ENCODE measurements at regions not wholly inside any gene's neighbourhood (a gene's known extent, or its start where the extent isn't known, plus 50 kb on each side); places are given as distances from the start of the nearest gene placed in this dataset.

GRCh38 chr1:194829492-194829891 is 1643.1 kb upstream of the B3GALT2 start:
- H3K36me3 ChIP-seq (ENCODE audit: control insufficient read depth, insufficient read depth, low read length) = no peaks in the 10 kb centered on the region
- H3K4me1 ChIP-seq (ENCODE audit: control insufficient read depth, insufficient read depth, low read length, poor library complexity, severe bottlenecking) = no peaks in the 10 kb centered on the region
- H3K4me3 ChIP-seq (ENCODE audit: extremely low read depth, insufficient read depth, low read length, poor library complexity, severe bottlenecking) = no peak overlapping the region
- no peak overlapping the region for H3K27ac ChIP-seq (ENCODE audit: low read depth, low read length, severe bottlenecking)
- H3K9me3 ChIP-seq (ENCODE audit: control insufficient read depth, low read length) = no peaks in the 10 kb centered on the region

- no peak overlapping the region for H3K4me3 ChIP-seq (ENCODE audit: extremely low read depth, insufficient read depth, low read length, poor library complexity, severe bottlenecking)
- H3K4me1 ChIP-seq (ENCODE audit: control insufficient read depth, insufficient read depth, low read length, poor library complexity, severe bottlenecking) = no peaks in the 10 kb centered on the region
- H3K9me3 ChIP-seq (ENCODE audit: control insufficient read depth, low read length) = no peaks in the 10 kb centered on the region
- H3K36me3 ChIP-seq (ENCODE audit: control insufficient read depth, insufficient read depth, low read length) = no peaks in the 10 kb centered on the region
- WGBS, 2 experiments (ENCODE audit: insufficient coverage in 2 of 2) = no CpG with 5 or more reads among the region's 1 CpG
- H3K27ac ChIP-seq (ENCODE audit: low read depth, low read length, severe bottlenecking) = no peak overlapping the region
Observed at GRCh38 chr1:194825382-194825781, 1639.0 kb upstream of the B3GALT2 start.

GRCh38 chr1:194821091-194821490 is 1634.7 kb upstream of the B3GALT2 start:
- no peaks in the 10 kb centered on the region for H3K9me3 ChIP-seq (ENCODE audit: control insufficient read depth, low read length)
- H3K4me3 ChIP-seq (ENCODE audit: extremely low read depth, insufficient read depth, low read length, poor library complexity, severe bottlenecking) = no peak overlapping the region
- H3K4me1 ChIP-seq (ENCODE audit: control insufficient read depth, insufficient read depth, low read length, poor library complexity, severe bottlenecking) = no peaks in the 10 kb centered on the region
- H3K36me3 ChIP-seq (ENCODE audit: control insufficient read depth, insufficient read depth, low read length) = no peaks in the 10 kb centered on the region
- 100% methylated on average over 1 of the region's 1 CpG; no CpG with 5 or more reads in 1 of the 2 experiments for WGBS, 2 experiments (ENCODE audit: insufficient coverage in 2 of 2)
- H3K27ac ChIP-seq (ENCODE audit: low read depth, low read length, severe bottlenecking) = no peak overlapping the region

GRCh38 chr1:194818674-194819073 is 1632.3 kb upstream of the B3GALT2 start:
- H3K4me3 ChIP-seq (ENCODE audit: extremely low read depth, insufficient read depth, low read length, poor library complexity, severe bottlenecking) = no peak overlapping the region
- no peaks in the 10 kb centered on the region for H3K4me1 ChIP-seq (ENCODE audit: control insufficient read depth, insufficient read depth, low read length, poor library complexity, severe bottlenecking)
- 75 to 100% methylated on average over 1 to 2 of the region's 2 CpGs for WGBS, 2 experiments (ENCODE audit: insufficient coverage in 2 of 2)
- H3K36me3 ChIP-seq (ENCODE audit: control insufficient read depth, insufficient read depth, low read length) = no peaks in the 10 kb centered on the region
- no peaks in the 10 kb centered on the region for H3K9me3 ChIP-seq (ENCODE audit: control insufficient read depth, low read length)
- H3K27ac ChIP-seq (ENCODE audit: low read depth, low read length, severe bottlenecking) = no peak overlapping the region

GRCh38 chr1:194816859-194817258 is 1630.4 kb upstream of the B3GALT2 start:
- Histone ChIP-seq H3K9me3 (ENCODE audit: control insufficient read depth, low read length) (no peaks in the 10 kb centered on the region), H3K4me1 (ENCODE audit: control insufficient read depth, insufficient read depth, low read length, poor library complexity, severe bottlenecking) (no peaks in the 10 kb centered on the region), H3K4me3 (ENCODE audit: extremely low read depth, insufficient read depth, low read length, poor library complexity, severe bottlenecking) (no peak overlapping the region), H3K27ac (ENCODE audit: low read depth, low read length, severe bottlenecking) (no peak overlapping the region), H3K36me3 (ENCODE audit: control insufficient read depth, insufficient read depth, low read length) (no peaks in the 10 kb centered on the region)
- WGBS, 2 experiments (ENCODE audit: insufficient coverage in 2 of 2) = 80% methylated on average over 1 of the region's 2 CpGs; no CpG with 5 or more reads in 1 of the 2 experiments

- no peaks in the 10 kb centered on the region for H3K9me3 ChIP-seq (ENCODE audit: control insufficient read depth, low read length)
- H3K4me1 ChIP-seq (ENCODE audit: control insufficient read depth, insufficient read depth, low read length, poor library complexity, severe bottlenecking) = no peaks in the 10 kb centered on the region
- H3K4me3 ChIP-seq (ENCODE audit: extremely low read depth, insufficient read depth, low read length, poor library complexity, severe bottlenecking) = no peak overlapping the region
- WGBS, 2 experiments (ENCODE audit: insufficient coverage in 2 of 2) = no CpG with 5 or more reads among the region's 1 CpG
- H3K36me3 ChIP-seq (ENCODE audit: control insufficient read depth, insufficient read depth, low read length) = no peaks in the 10 kb centered on the region
- H3K27ac ChIP-seq (ENCODE audit: low read depth, low read length, severe bottlenecking) = no peak overlapping the region
Observed at GRCh38 chr1:194813096-194813495, 1626.7 kb upstream of the B3GALT2 start.

GRCh38 chr1:194809665-194810064 is 1623.3 kb upstream of the B3GALT2 start:
- Histone ChIP-seq H3K9me3 (ENCODE audit: control insufficient read depth, low read length) (no peaks in the 10 kb centered on the region), H3K36me3 (ENCODE audit: control insufficient read depth, insufficient read depth, low read length) (no peaks in the 10 kb centered on the region), H3K4me1 (ENCODE audit: control insufficient read depth, insufficient read depth, low read length, poor library complexity, severe bottlenecking) (no peaks in the 10 kb centered on the region), H3K27ac (ENCODE audit: low read depth, low read length, severe bottlenecking) (no peak overlapping the region), H3K4me3 (ENCODE audit: extremely low read depth, insufficient read depth, low read length, poor library complexity, severe bottlenecking) (no peak overlapping the region)
- 100% methylated on average over 1 of the region's 1 CpG for WGBS, 2 experiments (ENCODE audit: insufficient coverage in 2 of 2)

- WGBS, 2 experiments (ENCODE audit: insufficient coverage in 2 of 2) = 74 to 100% methylated on average over 2 to 3 of the region's 3 CpGs
- no peaks in the 10 kb centered on the region for H3K4me1 ChIP-seq (ENCODE audit: control insufficient read depth, insufficient read depth, low read length, poor library complexity, severe bottlenecking)
- no peaks in the 10 kb centered on the region for H3K9me3 ChIP-seq (ENCODE audit: control insufficient read depth, low read length)
- no peaks in the 10 kb centered on the region for H3K36me3 ChIP-seq (ENCODE audit: control insufficient read depth, insufficient read depth, low read length)
- H3K4me3 ChIP-seq (ENCODE audit: extremely low read depth, insufficient read depth, low read length, poor library complexity, severe bottlenecking) = no peak overlapping the region
- H3K27ac ChIP-seq (ENCODE audit: low read depth, low read length, severe bottlenecking) = no peak overlapping the region
Observed at GRCh38 chr1:194809215-194809614, 1622.8 kb upstream of the B3GALT2 start.

- Histone ChIP-seq H3K4me3 (ENCODE audit: extremely low read depth, insufficient read depth, low read length, poor library complexity, severe bottlenecking) (no peak overlapping the region), H3K9me3 (ENCODE audit: control insufficient read depth, low read length) (no peaks in the 10 kb centered on the region), H3K27ac (ENCODE audit: low read depth, low read length, severe bottlenecking) (no peak overlapping the region), H3K4me1 (ENCODE audit: control insufficient read depth, insufficient read depth, low read length, poor library complexity, severe bottlenecking) (no peaks in the 10 kb centered on the region), H3K36me3 (ENCODE audit: control insufficient read depth, insufficient read depth, low read length) (no peaks in the 10 kb centered on the region)
- WGBS, 2 experiments (ENCODE audit: insufficient coverage in 2 of 2) = no CpG with 5 or more reads among the region's 1 CpG
Observed at GRCh38 chr1:194807530-194808220, 1621.3 kb upstream of the B3GALT2 start.

GRCh38 chr1:194802572-194802971 is 1616.2 kb upstream of the B3GALT2 start:
- no peaks in the 10 kb centered on the region for H3K9me3 ChIP-seq (ENCODE audit: control insufficient read depth, low read length)
- H3K36me3 ChIP-seq (ENCODE audit: control insufficient read depth, insufficient read depth, low read length) = no peaks in the 10 kb centered on the region
- whole genome bisulfite sequencing, 2 experiments (ENCODE audit: insufficient coverage in 2 of 2) = 74% methylated on average over 2 of the region's 3 CpGs; no CpG with 5 or more reads in 1 of the 2 experiments
- H3K4me3 ChIP-seq (ENCODE audit: extremely low read depth, insufficient read depth, low read length, poor library complexity, severe bottlenecking) = no peak overlapping the region
- H3K27ac ChIP-seq (ENCODE audit: low read depth, low read length, severe bottlenecking) = no peak overlapping the region
- H3K4me1 ChIP-seq (ENCODE audit: control insufficient read depth, insufficient read depth, low read length, poor library complexity, severe bottlenecking) = no peaks in the 10 kb centered on the region

GRCh38 chr1:194795917-194796593 is 1609.6 kb upstream of the B3GALT2 start:
- Histone ChIP-seq H3K4me1 (ENCODE audit: control insufficient read depth, insufficient read depth, low read length, poor library complexity, severe bottlenecking) (no peaks in the 10 kb centered on the region), H3K9me3 (ENCODE audit: control insufficient read depth, low read length) (no peaks in the 10 kb centered on the region), H3K4me3 (ENCODE audit: extremely low read depth, insufficient read depth, low read length, poor library complexity, severe bottlenecking) (no peak overlapping the region), H3K27ac (ENCODE audit: low read depth, low read length, severe bottlenecking) (no peak overlapping the region), H3K36me3 (ENCODE audit: control insufficient read depth, insufficient read depth, low read length) (no peaks in the 10 kb centered on the region)
- WGBS, 2 experiments (ENCODE audit: insufficient coverage in 2 of 2) = no CpG with 5 or more reads among the region's 4 CpGs
